ENCODE measurements at regions not wholly inside any gene's neighbourhood (a gene's known extent, or its start where the extent isn't known, plus 50 kb on each side); places are given as distances from the start of the nearest gene placed in this dataset.

- no peak for DNase-seq
These were observed 55.5 kb downstream of the INHBB start for GRCh38 chr2:120401275-120402066.

DNA sequence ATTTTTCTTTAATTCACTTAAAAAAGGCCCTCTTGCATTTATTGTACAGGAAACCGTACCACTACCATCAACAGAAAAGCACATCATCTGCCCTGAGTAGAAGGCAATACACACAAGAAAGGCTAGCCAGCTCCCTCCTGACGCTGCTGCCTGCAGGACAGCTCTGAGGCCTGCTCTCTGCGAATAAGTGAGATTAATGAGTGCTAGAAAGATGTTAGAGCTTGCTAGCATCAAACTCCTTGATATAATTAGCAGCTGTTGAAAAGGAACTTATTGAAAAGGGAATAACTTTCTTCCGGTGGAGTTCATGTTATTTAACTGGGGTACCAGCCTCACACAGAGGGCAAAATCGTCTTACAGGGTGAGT lies 56.1 kb downstream of the INHBB start:
- no peak for DNase-seq

GRCh38 chr2:120402508-120402907 lies 56.6 kb downstream of the INHBB start:
- DNase-seq: no peak

GRCh38 chr2:120403261-120403660 lies 57.3 kb downstream of the INHBB start:
- DNase-seq: no peak

- DNase-seq: no peak
These were observed 57.7 kb downstream of the INHBB start for GRCh38 chr2:120403676-120404075.

DNA sequence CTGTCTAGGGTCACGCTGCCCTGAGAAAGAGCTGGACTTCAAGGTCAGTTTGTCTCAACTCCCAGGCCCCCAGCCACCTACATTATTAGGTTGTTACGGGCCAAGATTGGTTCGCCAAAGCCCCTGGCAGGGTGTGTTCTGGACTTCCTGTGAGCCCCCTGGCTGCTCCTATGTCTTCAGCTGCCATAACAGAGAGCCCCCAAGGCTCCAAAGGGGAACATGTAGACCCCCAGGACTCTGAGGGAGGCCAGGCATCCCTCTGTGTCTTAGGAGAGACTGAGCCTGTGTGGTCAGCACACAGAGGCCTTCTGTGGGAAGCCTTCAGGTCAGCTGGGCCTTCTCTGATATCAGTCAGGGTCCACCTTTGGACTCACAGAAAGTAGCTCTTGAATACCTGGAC lies 58.3 kb downstream of the INHBB start:
- DNase-seq: no peak

GRCh38 chr2:120404941-120405758 lies 59.2 kb downstream of the INHBB start:
- no peak for DNase-seq

GRCh38 chr2:120405759-120406099 lies 59.8 kb downstream of the INHBB start:
- DNase-seq: no peak

GRCh38 chr2:120406566-120406965 lies 60.6 kb downstream of the INHBB start:
- DNase-seq: no peak

DNA sequence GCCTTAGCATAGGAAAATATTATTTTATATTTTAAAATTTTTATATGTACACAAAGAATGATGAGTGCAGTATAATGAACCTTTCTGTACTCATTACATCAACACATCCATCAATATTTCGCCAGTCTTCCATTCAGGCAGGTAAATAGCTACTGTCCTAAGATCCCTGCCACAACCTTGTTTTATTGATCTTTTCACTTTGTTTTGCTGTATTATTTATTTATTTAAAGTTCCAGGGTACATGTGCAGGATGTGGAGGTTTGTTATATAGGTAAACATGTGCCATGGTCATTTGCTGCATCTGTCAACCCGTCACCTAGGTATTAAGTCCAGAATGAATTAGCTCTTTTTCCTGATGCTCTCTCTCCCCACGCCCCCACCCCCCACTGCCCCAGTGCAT lies 64.6 kb downstream of the INHBB start:
- no peak for DNase-seq

DNA sequence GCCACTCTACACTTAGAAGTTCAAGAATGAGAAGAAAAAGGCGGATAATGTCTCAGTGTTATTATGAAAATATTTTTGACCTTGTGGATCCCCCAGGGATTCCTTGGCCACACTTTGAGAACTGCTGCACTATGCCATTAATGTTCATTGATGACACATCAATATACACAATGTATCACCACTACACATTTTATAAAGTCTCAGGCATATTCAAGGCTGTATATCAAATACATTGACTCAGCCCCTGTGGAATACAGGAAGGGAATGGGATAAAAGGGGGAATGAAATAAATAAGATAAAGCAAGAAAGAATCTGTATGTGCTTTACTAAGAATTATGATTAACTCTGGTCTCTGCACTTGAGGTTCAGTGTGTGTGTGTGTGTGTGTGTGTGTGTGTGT lies 69.1 kb downstream of the INHBB start:
- DNase-seq: no peak

- DNase-seq: no peak
These were observed 70.0 kb downstream of the INHBB start for GRCh38 chr2:120415728-120416509.

DNA sequence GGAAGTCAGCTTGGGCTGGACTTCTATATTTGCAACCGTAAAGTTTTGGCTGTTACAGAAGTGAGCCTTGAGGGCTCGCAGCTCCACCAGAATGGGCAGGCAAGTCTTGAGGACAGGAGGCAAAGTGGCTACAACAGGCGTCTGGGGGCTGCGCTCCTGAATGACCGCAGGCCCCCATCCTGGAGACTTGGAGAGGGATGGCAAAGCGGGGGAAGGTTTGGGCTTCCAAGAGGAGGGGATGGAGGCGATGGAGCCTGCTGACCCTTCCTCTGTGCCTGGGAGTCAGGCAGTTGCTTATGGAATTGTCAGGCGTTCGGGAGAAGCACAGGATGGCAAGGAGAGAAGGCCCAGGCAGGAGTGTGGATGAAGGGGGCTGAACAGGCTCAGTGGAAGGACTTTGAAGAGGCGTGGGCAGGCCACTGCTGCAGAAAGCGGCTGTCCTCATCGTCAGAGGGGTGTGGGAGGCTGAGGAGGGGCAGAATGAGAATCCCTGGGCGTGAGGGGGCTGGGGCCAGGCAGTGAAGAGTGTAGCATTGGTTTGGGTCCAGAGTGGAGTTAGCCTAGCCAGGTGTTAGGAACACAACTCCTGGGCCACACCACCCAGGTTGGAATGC lies 72.3 kb downstream of the INHBB start:
- DNase-seq: no peak

DNA sequence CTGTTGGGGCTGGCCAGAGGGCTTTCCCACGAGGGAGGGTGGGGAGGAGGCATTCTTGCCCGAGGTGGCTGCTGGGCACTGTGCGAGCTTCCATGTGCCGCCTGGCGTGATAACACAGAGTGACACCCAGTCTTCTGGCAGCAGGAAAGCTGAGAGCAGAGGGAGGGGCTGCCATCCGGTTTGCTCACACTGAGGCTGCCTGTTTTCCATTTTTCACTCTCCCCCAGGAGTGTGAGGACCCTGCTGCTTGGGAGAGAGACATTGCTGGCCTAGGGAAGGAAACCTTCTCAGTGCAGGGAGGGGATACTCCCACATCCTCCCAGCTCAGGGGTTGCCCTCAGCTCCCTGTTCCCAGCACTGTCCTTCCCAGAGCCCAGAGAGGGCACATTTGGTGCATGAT lies 73.1 kb downstream of the INHBB start:
- no peak for DNase-seq

DNA sequence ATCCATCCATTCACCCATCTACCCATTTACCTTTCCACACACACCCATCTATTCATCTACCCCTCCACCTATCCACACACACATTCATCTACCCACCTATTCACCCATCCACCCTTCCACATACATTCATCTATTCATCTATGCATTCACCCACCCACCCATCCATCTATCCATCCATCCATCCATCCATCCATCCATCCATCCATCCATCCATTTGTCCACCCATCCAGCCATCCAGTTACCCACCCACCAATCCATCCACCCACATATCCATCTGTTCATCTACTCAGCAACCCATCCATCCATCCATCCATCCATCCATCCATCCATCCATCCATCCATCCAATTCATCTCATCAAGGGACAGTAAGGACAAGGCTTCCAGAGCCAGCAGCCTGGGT lies 74.0 kb downstream of the INHBB start:
- no peak for DNase-seq

GRCh38 chr2:120421126-120421829 lies 75.3 kb downstream of the INHBB start:
- no peak for DNase-seq

GRCh38 chr2:120421830-120422175 lies 75.9 kb downstream of the INHBB start:
- DNase-seq: no peak

GRCh38 chr2:120422465-120423160 lies 76.7 kb downstream of the INHBB start:
- DNase-seq: no peak

DNA sequence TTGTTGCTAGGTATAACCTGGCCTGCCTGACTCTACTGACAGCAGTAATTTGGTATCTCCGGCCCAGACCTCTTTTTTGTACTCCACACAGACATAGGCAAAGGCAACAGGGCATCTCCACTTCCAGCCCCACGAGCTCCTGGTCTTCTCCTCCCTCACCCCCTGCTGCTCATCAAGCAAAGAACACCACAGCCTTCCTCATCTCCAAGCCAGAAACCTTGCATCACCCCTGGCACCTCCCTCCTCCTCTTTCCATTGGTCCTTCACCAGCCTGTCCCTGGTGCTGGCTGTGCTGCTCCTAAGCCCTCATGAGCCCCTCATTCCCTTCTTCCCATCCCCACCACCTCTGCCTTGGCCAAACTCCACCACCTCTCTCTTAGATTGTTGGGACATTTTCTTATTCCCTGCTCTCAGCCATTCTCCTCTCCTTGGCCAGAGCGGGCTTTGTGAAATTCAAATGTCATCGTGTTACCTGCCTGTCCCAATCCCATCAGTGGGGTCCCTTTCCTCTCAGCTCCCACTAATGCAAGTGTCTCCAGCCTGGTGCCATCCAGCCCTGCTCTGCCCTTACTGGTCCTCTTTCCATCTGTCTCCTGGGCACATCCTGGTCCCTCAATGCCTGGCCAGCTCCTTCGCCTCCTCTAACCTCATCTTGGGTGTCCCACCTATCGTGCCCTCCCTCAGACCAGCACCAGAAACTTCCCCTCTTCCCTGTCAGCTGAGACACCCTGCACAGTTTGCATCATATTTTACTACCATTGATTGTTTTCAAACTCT lies 77.4 kb downstream of the INHBB start:
- DNase-seq: no peak

DNA sequence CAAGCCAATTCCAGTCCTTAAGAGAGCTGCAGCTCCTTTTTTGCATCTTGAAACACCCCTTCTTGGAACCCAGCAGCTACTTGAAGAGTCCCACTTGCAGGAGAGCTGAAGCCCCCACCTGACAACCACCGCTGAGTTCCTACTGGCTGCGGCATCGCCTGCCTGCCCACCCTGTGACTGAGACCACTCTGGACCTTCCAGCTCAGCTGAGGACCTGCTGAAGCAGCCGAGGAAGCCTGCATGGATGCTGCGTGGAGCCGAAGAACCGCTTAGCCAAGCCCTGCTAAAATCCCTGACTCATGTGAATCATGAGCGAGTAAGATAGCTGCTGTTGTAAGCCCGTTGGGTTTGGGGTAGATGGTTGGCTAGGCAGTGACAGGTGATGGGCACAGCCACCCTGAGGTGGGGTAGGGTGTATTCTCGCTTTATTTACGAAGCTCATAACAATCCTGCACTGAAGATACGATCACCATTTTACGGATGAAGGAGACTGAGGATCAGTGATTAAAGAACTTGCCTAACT lies 78.4 kb downstream of the INHBB start:
- DNase-seq: no peak

- no peak for DNase-seq
These were observed 79.1 kb downstream of the INHBB start for GRCh38 chr2:120425014-120425413.

Data from dermis blood vessel endothelial cell (primary cell).